ENCODE measurements at regions not wholly inside any gene's neighbourhood (a gene's known extent, or its start where the extent isn't known, plus 50 kb on each side); places are given as distances from the start of the nearest gene placed in this dataset.

GRCh38 chr15:47415539-47415971 is 301.8 kb upstream of the SEMA6D start:
- Mint-ChIP-seq H3K27ac (no peak overlapping the region), H3K9me3 (ENCODE audit: insufficient read depth) (no peaks in the 10 kb centered on the region), H3K4me3 (no peak overlapping the region), H3K4me1 (no peaks in the 10 kb centered on the region), H3K27me3 (no peaks in the 10 kb centered on the region)
- H3K27ac ChIP-seq (ENCODE audit: low read length in 2 of 2), result no peak overlapping the region
- intact Hi-C loops (cut with micrococcal nuclease), result no loop called here
- no peak overlapping the region for H3K4me2 ChIP-seq (replicated peaks; ENCODE audit: low read depth, low read length, poor library complexity, severe bottlenecking)
- POLR2A ChIA-PET, result no interaction called here
- H3K79me2 ChIP-seq (ENCODE audit: control insufficient read depth, insufficient read depth, low read length), result no peaks in the 10 kb centered on the region
- H3K36me3 ChIP-seq (replicated peaks in 1 of 2; ENCODE audit: control extremely low read depth in 1 of 2, control insufficient read depth in 1 of 2, extremely low read depth in 1 of 2, insufficient read depth in 2 of 2, low read length in 1 of 2), result no peaks in the 10 kb centered on the region
- no peak for DNase-seq
- no peak for ATAC-seq (ENCODE audit: low read depth)
- no CpG with 5 or more reads among the region's 1 CpG for WGBS (ENCODE audit: insufficient coverage)
- H3K4me1 ChIP-seq (ENCODE audit: control insufficient read depth in 2 of 2, insufficient read depth in 2 of 2, low read length in 2 of 2), result no peaks in the 10 kb centered on the region
- CTCF ChIA-PET, result no interaction called here
- H3K27me3 ChIP-seq (replicated peaks in 1 of 4; ENCODE audit: control extremely low read depth in 1 of 4, control insufficient read depth in 3 of 4, insufficient read depth in 4 of 4, low read length in 3 of 4), result no peaks in the 10 kb centered on the region
- no peak overlapping the region for H3K9ac ChIP-seq (ENCODE audit: low read length)
- no peaks in the 10 kb centered on the region for H3K9me3 ChIP-seq (ENCODE audit: control extremely low read depth in 1 of 3, control insufficient read depth in 2 of 3, insufficient read depth in 1 of 3, low read length in 2 of 3)
- no peaks in the 10 kb centered on the region for H4K20me1 ChIP-seq (ENCODE audit: control insufficient read depth, insufficient read depth, low read length, poor library complexity, severe bottlenecking)
- TF ChIP-seq EZH2 (IDR thresholded peaks at IDR 0.05; ENCODE audit: borderline replicate concordance, insufficient read depth, low read depth, low read length, poor library complexity, severe bottlenecking), result no peak
- TF ChIP-seq CTCF (IDR thresholded peaks at IDR 0.05), result no peak
- no peak overlapping the region for H3K4me3 ChIP-seq (ENCODE audit: control extremely low read depth in 1 of 5, extremely low read depth in 1 of 5, insufficient read depth in 1 of 5, low read depth in 2 of 5, low read length in 4 of 5)
- no peak overlapping the region for H2AFZ ChIP-seq (ENCODE audit: insufficient read depth, low read depth, low read length, poor library complexity, severe bottlenecking)

GRCh38 chr15:47422881-47423665 is 294.2 kb upstream of the SEMA6D start:
- intact Hi-C loops (cut with micrococcal nuclease), result no loop called here

More at GRCh38 chr15:47422881-47423665, 294.2 kb upstream of the SEMA6D start:
- no peaks in the 10 kb centered on the region for H3K4me1 ChIP-seq (ENCODE audit: control insufficient read depth in 2 of 2, insufficient read depth in 2 of 2, low read length in 2 of 2)
- Mint-ChIP-seq H3K4me1 (no peaks in the 10 kb centered on the region), H3K27ac (no peak overlapping the region), H3K9me3 (ENCODE audit: insufficient read depth) (no peaks in the 10 kb centered on the region), H3K27me3 (no peaks in the 10 kb centered on the region), H3K4me3 (no peak overlapping the region)
- H2AFZ ChIP-seq (ENCODE audit: insufficient read depth, low read depth, low read length, poor library complexity, severe bottlenecking), result no peak overlapping the region
- H4K20me1 ChIP-seq (ENCODE audit: control insufficient read depth, insufficient read depth, low read length, poor library complexity, severe bottlenecking), result no peaks in the 10 kb centered on the region
- no peak overlapping the region for H3K9ac ChIP-seq (ENCODE audit: low read length)
- WGBS (ENCODE audit: insufficient coverage), result no CpG with 5 or more reads among the region's 1 CpG
- no peaks in the 10 kb centered on the region for H3K36me3 ChIP-seq (replicated peaks in 1 of 2; ENCODE audit: control extremely low read depth in 1 of 2, control insufficient read depth in 1 of 2, extremely low read depth in 1 of 2, insufficient read depth in 2 of 2, low read length in 1 of 2)
- ATAC-seq (ENCODE audit: low read depth) (no peak), DNase-seq (no peak)
- no peaks in the 10 kb centered on the region for H3K79me2 ChIP-seq (ENCODE audit: control insufficient read depth, insufficient read depth, low read length)
- CTCF ChIA-PET, result no interaction called here
- no peaks in the 10 kb centered on the region for H3K9me3 ChIP-seq (ENCODE audit: control extremely low read depth in 1 of 3, control insufficient read depth in 2 of 3, insufficient read depth in 1 of 3, low read length in 2 of 3)
- no peak overlapping the region for H3K4me2 ChIP-seq (replicated peaks; ENCODE audit: low read depth, low read length, poor library complexity, severe bottlenecking)
- no peaks in the 10 kb centered on the region for H3K27me3 ChIP-seq (replicated peaks in 1 of 4; ENCODE audit: control extremely low read depth in 1 of 4, control insufficient read depth in 3 of 4, insufficient read depth in 4 of 4, low read length in 3 of 4)
- H3K4me3 ChIP-seq (ENCODE audit: control extremely low read depth in 1 of 5, extremely low read depth in 1 of 5, insufficient read depth in 1 of 5, low read depth in 2 of 5, low read length in 4 of 5), result no peak overlapping the region
- POLR2A ChIA-PET, result no interaction called here
- no peak overlapping the region for H3K27ac ChIP-seq (ENCODE audit: low read length in 2 of 2)
- no peak for TF ChIP-seq CTCF (IDR thresholded peaks at IDR 0.05)
- no peak for TF ChIP-seq EZH2 (IDR thresholded peaks at IDR 0.05; ENCODE audit: borderline replicate concordance, insufficient read depth, low read depth, low read length, poor library complexity, severe bottlenecking)

Measured in B cell (primary cell).